ENCODE measurements at regions not wholly inside any gene's neighbourhood (a gene's known extent, or its start where the extent isn't known, plus 50 kb on each side); places are given as distances from the start of the nearest gene placed in this dataset.

- TF ChIP-seq, protein P1, sequence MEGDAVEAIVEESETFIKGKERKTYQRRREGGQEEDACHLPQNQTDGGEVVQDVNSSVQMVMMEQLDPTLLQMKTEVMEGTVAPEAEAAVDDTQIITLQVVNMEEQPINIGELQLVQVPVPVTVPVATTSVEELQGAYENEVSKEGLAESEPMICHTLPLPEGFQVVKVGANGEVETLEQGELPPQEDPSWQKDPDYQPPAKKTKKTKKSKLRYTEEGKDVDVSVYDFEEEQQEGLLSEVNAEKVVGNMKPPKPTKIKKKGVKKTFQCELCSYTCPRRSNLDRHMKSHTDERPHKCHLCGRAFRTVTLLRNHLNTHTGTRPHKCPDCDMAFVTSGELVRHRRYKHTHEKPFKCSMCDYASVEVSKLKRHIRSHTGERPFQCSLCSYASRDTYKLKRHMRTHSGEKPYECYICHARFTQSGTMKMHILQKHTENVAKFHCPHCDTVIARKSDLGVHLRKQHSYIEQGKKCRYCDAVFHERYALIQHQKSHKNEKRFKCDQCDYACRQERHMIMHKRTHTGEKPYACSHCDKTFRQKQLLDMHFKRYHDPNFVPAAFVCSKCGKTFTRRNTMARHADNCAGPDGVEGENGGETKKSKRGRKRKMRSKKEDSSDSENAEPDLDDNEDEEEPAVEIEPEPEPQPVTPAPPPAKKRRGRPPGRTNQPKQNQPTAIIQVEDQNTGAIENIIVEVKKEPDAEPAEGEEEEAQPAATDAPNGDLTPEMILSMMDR (IDR thresholded peaks at IDR 0.05) = no peak
- TF ChIP-seq POLR2AphosphoS5 (IDR thresholded peaks at IDR 0.05) (no peak), EP300 (IDR thresholded peaks at IDR 0.05) (no peak), POLR2A (IDR thresholded peaks at IDR 0.05) (no peak)
Measured at GRCh38 chr1:30354410-30354809, 369.0 kb downstream of the MATN1 start.
